ENCODE measurements at regions not wholly inside any gene's neighbourhood (a gene's known extent, or its start where the extent isn't known, plus 50 kb on each side); places are given as distances from the start of the nearest gene placed in this dataset.
"Not testable (repeated sequence)": the region's sequence is repeated elsewhere in the genome, so short reads cannot be mapped to it uniquely, and the experiment has no call there.

DNA sequence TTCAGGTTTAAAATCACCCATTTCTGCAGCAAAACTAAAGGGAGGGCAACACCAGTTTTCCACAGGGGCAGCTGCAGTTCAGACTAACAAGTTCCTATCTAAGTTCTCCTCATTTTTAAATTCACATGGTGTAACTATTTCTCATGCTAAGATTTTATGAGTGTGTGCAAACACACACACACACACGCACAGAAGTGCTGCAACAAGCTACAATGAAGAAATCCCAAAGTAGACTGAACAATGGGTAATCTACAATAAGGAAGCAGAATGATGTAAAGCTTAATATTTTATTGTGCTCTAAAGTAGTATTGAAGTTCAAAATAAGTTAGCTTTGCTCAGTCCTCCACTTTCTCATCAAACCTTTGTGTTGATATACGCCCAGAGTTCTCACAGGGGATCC is 140.8 kb upstream of the SPATA31A3 start:
- DNase-seq (ENCODE audit: low spot score): not testable (repeated sequence)

DNA sequence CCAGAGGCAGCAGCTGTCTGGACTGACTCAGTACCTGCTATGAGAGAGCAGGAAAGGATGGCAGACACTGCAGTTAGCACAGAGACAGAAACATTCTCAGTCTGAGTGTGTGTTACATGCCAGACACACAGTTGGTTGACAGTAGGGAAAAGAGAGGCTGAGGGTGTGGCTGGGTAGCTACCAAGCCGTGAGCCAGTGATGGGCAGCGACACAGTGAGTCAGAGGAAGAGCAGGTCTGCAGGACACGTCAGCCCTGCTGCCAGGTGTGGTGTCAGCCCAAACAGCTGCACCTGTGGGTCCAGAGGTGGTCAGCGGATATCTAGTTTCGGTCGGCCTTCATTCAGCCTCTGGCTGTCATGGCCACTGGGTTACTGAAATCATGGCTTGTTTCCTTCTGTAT is 124.4 kb upstream of the SPATA31A3 start:
- not testable (repeated sequence) for DNase-seq (ENCODE audit: low spot score)

DNA sequence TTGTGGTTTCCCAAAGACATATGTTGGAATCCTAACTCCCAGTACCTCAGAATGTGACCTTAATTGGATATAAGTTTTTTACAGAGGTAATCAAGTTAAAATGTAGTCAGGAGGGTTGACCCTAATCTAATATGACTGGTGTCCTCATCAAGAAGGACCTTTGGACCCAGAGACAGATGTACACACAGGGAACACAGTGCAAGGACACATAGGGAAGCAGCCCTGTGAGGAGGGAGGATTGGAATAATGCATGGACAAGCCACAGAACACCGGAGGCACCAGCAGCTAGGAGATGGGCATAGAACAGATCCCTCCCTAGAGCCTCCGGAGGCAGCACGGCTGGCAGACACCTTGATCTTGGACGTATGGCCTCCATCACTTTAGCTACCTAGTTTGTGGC is 119.8 kb upstream of the SPATA31A3 start:
- DNase-seq (ENCODE audit: low spot score): not testable (repeated sequence)

DNA sequence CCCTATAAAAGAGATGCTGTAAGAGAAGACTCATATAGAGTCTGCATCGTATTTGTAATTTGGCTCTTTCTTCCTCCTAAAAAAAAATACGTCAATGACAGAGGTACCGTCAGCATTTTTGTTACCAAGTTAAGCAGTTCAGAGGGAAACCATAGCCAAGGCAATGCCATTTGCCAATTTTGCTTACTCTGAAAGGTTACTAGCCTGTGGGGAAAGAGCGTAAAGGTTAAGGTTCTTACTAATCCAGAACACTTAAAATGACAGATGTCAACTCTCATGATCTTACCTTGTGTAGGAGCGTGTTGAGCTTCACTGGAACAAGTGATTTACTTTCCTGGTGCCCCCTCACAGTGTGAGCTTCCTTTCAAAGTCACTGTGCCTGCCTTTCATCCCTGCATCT is 119.4 kb upstream of the SPATA31A3 start:
- not testable (repeated sequence) for DNase-seq (ENCODE audit: low spot score)

DNA sequence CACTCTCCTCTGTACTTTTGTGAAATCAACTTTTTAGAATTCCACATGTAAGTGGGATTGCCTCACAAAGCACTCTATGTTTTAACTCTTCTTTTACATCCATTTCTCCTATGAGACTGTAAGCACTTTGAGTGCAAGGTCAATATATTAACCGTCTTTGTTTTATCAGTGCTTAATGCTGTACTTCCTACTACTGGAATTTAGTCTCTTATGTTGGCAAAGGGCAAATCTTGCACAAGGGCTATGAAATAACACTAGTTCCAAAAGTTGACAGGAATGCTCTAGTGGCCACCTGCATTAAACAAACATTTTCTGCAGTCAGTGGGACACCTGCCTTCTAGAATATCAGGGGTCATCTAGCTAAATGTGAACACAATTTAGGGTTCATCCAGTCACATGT is 117.5 kb upstream of the SPATA31A3 start:
- not testable (repeated sequence) for DNase-seq (ENCODE audit: low spot score)

- DNase-seq (ENCODE audit: low spot score): not testable (repeated sequence)
Measured at GRCh38 chr9:67106659-67107058, 114.3 kb upstream of the SPATA31A3 start.

DNA sequence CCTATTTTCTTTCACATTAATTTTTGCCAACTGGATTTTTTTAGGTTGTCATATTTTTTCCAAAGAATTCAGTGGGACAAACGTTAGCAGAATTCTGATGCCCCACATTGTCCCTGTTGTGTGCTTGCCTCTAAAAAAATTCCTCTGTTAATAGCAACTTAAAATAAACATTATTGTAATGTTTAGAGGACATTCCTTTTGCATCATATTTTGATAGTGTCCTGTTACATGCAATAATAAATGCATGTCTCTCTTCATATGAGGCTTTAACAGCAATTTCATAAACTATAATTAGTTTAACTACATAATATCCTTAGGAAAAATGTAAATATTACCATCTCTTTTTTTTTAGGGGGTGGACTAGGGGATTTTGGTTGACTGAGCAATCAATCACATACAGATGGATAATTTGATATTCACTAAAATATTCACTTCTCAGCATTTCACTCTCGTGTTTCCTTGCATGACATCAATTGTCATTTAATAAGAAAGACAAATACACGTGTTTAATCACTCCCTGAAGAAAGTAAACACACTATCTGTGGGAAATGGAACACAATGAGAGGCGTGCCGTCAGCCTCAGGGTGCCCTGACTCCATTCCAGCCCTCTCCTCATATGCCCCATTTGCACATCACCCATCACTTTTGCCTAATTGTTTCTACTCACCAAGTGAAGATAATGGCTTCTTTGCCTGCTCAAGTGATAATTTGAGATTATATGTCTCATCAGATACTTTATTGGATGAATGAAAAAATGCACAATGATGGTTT is 110.3 kb upstream of the SPATA31A3 start:
- DNase-seq (ENCODE audit: low spot score): not testable (repeated sequence)

DNA sequence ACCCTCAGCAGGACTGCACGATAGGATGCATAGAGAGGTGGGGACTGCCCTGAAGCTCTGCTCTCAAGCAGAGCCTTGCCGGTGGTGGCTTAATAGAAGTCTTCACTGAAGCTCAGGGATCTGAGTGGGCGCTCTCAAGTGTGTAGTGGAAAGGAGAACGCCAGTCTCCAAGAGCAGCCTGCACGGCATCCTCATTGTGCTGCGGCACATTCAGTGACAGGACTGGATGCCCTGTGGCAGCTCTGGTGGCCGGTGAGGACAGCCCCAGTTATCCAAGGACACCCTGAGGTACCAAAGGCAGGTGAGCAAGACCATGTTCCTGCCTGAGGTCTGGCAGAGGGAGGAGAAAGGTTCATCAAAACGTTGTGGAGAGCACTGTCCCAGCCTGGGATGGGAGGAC is 98.8 kb upstream of the SPATA31A3 start:
- DNase-seq (ENCODE audit: low spot score): peak; percentile 2

DNA sequence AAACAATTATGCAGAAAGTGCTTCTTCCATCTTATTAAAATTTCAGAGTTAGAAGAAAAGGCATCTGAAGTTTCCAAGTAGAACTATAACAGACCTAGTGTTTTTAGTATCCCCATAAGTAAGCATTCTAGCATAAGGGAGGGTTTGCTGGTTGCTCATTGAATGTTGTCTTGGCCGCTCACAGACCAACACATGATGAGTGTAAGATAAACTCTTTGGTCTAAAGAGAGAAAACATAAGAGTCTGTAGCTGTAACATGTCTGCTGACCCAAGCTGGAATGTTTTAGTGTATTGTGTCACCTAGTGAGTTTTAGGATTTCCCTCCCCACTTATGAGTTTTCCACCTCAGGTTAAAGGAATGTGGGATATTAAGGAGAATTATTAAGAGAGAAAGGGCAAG is 94.5 kb upstream of the SPATA31A3 start:
- not testable (repeated sequence) for DNase-seq (ENCODE audit: low spot score)

DNA sequence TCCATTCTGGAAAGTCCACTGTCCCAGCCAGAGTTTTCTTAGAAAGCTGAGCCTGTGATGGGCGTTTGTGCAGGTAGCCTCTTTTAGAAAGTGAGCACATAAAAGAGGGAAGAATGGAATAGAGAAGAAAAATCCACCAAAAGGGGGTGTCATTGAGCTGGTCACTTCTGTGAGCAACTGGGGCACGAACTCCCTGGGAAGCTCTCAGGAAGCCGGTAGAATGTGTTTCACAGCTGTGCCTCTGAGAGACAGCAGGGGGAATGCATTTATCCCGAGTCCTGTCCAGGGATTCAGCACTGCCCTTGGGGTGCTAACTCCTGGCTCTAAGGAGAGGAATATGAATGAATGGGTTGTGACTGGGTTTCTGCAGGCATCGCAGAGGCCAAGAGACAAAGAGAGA is 73.8 kb upstream of the SPATA31A3 start:
- not testable (repeated sequence) for DNase-seq (ENCODE audit: low spot score)

GRCh38 chr9:67058898-67059715 is 66.8 kb upstream of the SPATA31A3 start:
- DNase-seq (ENCODE audit: low spot score): peak; percentile 14

Data from Ammon's horn (tissue), 1 donor.